Amniotic epithelial cell (primary cell): ENCODE measurements at regions not wholly inside any gene's neighbourhood (a gene's known extent, or its start where the extent isn't known, plus 50 kb on each side); places are given as distances from the start of the nearest gene placed in this dataset.
"Not testable (repeated sequence)": the region's sequence is repeated elsewhere in the genome, so short reads cannot be mapped to it uniquely, and the experiment has no call there.

Experiments
- DNase-seq: peaks from one replicate; pipeline ENCODE4 v3.0.0-alpha.2; 2010; ENCODE audit warnings: low read depth

DNA sequence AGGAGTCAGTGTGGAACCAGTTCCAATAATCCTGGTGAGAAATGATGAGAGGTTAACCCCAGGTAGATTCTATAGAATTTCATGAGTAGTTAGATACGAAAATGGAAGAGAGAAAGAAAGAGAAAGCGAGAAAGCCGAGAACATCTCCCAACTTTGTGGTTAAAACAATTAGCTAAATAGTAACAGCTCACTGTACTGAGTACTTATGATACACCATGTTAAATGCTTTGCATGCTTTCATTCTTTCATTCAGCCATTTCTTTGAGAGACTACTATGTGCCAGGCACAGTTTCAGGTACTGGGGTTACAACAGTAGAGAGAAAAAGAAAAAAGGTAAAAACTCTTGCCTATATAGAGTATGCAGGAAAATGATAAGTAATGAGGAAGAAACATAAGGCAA lies 109.7 kb upstream of the SYT6 start:
- no peak for DNase-seq

DNA sequence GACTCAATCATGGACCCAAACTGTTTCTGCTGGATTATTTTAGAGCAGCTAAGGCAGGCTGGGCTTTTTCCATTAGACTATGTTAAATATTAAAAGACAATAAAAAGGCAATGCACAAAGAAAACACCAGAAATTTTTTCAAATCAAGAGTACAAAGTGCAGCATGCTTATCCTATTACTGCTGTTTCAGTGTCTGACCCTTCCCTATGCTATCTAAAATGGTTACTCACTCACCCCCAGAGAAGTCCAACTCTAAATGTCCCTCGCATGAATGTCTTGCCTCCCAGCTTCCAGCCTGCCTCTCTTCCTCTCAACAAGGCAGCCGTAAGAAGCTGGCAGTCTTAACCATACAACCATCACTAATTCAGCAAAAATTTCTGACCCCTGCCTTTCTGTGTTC lies 108.7 kb upstream of the SYT6 start:
- no peak for DNase-seq

DNA sequence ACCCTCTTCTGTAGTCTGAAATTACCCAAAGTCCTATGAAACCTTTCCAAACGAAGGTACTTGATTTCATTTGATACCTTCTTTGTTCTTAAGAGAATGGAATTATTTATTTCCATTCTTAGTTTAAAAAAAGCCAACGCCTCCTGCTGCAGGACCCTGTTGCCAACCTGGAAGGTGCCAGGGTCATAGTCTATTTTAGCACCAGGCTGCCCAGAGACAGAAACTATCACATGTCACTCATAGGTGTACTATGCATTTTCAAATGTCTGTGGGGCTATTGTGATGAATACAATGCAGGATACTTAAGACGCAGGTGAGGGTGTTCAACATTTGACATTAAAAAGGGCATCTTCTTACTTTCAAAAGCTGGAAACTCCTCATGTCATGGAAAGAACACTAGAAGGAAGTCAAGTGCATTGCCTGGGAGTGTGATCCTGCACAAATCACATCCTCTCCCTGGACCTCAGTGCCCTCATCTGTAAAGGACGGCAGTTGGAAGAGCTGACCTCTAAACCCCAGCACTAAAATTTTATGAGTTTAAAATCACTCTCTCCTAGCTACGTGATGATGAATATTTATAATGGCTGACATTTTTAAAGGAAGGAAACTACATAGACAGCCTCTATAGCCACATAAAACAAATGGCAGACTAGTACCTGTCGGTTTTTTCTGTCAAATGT lies 107.3 kb upstream of the SYT6 start:
- DNase-seq = no peak

DNA sequence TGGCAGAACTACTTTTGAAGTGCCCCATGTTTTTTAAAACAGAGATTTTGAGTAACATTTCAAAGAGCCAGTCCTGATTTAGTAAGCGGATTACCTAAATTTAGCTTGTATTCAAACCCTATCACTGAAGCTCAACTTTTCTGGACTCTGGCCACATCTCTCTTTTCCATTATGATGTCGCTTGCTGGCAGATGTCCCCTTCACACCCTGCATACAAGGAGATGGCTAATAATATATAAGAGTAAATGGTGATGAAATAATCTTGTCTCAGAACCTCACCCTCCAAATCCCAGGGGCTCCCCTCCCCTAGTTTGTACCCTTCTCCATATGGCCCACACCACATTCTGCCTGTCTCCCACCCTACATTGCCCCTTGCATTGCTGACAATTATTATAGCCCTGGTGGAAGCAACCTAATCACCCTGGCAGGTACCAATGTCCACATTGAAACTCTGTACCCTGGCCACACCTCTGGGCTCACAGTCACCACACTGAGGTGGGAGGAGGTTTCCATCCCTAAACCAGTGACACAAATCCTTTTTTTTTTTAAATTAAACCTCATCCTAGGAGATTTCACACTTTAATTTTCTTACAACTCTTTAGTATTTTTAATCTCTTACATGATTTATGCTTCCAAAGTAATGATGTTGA lies 106.0 kb upstream of the SYT6 start:
- DNase-seq = no peak

DNA sequence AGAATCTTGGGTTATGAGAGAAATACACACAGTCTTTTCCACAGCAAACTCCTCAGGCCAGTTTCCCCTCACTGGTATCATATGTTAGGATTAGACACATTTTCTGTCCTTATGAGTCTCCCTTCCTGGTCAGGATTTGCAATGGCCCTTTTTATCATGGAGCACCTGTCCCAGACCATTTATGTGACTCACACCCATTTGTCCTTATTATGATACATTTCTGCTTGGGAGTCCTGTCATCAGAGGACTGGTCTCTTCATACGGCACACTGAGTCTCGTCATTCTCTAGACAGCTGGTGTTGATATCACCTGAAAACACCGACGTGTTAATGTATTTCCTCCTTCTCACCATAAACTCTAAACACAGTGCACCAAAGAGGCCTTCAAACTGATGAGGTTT lies 105.0 kb upstream of the SYT6 start:
- DNase-seq = no peak

DNA sequence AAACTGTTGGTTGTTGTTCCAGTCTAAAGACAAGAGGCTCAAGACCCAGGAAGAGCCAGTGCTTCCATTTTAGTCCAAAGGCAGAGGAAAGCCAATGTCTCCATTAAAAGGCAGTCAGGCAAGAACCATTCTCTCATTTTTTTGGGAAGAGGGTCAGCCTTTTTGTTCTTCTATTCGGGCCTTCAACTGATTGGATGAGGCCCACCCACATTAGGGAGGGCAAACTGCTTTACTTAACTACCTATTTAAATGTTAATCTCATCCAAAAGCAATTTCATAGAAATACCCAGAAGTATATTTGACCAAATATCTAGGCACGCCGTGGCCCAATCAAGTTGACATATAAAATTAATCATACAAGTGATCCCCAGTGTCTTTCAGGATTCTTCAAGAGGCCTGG lies 104.4 kb upstream of the SYT6 start:
- DNase-seq = no peak

DNA sequence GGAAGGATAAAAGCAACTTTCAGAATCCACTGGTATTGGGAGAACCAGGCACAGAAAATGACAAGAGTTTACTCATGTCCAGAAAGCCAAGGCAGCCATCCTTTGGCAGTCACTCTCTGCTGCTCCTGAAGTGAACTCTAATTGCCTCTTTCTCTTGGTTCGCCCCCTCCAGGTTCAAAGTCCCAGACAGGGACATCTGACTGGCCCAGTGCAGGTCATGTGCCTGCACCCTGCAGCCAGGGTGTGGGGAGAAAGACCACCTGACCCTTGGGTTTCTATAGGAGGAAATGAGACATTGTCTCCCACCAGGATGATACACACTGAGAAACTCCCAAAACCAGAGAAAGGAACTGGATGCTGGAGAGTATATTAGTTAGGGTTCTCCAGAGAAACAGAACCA lies 103.9 kb upstream of the SYT6 start:
- DNase-seq = no peak

DNA sequence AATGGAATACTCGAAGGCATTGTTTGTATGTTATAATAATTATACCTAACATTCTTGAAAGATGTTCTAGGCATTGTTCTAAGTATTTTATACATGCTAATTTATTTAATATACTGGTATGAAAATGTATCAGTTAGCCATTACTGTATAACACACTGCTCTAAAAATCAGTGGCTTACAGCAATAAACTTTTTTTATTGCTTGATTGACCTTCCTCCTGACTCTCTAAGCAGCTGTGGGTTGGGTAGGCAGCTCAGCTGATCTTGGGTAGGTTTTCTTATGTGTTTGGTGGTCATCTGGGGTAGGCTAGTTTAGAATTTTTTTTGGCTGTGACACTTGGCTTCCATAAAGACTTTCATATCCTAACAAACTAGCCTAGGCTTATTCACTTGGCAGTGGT lies 100.2 kb upstream of the SYT6 start:
- no peak for DNase-seq

DNA sequence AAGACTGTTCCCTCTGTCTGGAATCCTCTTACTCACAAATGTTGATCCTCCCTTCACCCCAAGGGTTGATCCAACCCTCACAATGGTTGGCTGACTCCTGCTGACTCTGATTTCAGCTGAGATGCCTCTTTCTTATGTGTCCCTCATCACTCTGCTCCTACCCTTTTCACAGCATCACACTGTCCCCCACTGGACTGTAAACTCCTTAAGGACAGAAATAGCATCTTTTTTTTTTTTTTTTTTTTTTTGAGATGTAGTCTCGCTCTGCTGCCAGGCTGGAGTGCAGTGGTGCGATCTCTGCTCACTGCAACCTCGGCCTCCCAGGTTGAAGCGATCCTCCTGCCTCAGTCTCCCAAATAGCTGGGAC lies 97.9 kb upstream of the SYT6 start:
- DNase-seq = no peak

DNA sequence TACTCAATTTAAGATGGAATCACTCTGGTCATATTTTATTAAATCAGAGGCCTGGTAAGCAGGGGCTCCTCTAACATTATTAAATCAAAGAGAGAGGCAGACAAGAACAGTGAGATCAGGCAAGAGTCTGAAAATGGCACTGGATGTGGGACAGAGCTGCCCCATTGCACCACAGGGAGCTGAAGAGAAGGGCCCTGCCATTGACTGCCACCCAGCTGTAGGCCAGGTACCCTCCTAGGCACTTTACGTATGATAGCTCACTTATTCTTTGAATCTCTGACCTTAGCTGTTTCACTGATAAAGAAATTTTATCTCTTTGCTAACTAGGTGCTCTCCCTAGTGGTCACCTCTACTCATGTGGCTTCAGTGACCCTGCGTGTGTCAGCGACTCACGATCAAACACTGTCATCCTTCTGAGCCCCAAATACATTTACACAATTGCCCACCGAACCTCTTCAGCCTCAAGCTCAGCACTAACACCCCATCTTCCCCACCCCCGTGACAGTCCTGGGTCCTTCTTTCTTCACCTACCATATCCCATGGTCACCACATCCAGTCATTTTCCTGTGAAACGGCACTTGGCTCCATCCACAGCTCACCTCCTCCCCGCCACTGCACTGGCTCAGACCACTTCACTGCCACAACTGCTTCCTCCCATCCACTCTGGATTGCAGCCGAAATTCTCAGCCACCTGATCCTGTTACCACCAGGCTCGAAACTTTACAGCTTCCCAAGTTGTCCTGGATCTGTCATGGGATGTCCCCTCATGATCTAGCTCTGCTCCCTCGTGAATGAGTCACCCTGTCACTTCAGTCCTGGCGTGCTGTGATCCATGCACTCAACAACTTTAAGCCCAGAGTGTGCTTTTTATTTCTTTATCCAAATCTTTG lies 97.3 kb upstream of the SYT6 start:
- DNase-seq = no peak

DNA sequence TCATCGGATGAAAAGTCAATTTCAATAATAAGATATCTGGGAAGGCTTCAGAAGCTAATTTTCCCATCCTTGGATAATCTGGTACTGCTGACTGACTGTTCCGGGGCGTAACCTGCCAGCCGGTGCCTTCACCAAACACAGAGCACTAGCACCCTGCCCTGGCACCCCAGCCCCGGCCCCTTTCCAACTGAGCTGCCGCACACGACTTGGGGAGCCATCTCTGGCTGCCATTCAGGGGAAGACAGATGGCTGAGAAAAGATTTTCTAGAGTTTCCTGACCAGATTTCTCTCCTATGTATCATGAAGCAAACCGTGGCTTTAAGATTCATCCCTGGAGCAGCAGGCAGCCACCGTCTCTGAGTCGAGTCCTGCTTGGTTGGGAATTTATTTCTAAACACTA lies 96.0 kb upstream of the SYT6 start:
- no peak for DNase-seq

DNA sequence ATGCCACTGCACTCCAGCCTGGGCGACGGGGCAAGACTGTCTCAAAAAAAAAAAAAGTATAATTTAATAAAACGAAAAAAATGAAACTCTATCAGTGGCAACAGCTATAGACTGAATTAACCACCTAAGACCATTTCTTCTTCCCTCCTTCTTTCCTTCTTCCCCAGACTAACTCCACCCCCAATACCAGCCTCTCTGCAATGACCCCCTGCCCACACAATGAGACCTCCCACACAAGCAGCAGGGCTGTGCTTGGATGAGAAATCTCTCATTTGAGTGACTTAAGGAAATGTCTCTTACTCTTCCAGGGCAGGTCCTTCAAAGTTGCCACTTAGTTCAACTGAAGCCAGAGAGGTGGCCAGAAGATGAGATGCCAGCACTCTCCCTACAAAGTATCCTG lies 94.5 kb upstream of the SYT6 start:
- DNase-seq = no peak

DNA sequence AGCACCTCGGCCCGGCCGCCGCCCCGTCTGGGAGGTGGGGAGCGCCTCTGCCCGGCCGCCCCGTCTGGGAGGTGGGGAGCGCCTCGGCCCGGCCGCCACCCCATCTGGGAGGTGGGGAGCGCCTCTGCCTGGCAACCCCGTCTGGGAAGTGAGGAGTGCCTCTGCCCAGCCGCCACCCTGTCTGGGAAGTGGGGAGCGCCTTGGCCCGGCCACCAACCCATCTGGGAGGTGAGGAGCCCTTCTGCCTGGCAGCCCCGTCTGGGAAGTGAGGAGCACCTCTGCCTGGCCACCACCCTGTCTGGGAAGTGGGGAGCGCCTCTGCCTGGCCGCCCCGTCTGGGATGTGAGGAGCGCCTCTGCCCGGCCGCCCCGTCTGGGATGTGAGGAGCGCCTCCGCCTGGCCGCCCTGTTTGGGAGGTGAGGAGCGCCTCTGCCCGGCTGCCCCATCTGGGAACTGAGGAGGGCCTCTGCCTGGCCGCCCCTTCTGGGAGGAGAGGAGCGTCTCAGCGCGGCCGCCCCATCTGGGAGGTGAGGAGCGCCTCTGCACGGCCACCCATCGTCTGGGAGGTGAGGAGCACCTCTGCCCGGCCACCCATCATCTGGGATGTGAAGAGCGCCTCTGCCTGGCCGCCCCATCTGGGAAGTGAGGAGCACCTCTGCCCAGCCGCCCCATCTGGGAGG lies 89.0 kb upstream of the SYT6 start:
- not testable (repeated sequence) for DNase-seq

DNA sequence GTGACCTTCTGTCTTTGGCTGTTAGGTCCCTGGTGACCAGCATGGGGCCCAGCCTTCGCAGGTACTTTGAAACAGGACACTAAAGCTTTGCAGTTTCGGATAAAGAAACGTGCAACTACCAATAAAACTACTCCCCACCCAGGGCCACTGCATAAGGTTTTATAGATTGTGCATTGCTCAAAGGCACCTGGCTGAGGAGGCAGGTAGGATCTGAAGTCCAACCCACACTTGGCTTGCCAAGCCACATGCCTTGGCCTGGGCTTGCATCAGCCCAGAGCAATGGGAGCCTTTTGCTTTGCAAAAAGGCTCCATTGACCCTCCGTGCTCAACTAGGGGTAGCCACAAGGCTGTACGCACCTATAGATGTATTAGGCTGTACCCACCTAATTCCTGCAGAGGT lies 84.4 kb upstream of the SYT6 start:
- no peak for DNase-seq

DNA sequence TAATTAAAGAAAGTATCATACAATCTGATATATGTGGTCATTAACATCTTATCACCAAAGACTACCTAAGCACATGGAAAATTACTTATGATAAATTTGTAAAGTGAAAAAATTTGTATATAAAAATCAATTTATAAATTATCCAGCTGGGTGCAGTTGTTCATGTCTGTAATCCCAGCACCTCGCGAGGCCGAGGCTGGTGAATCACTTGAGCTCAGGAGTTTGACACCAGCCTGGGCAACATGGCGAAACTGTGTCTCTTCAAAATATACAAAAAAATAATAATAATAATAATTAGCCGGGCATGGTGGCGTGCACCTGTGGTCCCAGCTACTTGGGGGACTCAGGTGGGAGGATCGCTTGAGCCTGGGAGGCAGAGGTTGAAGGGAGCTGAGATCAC lies 82.8 kb upstream of the SYT6 start:
- no peak for DNase-seq

DNA sequence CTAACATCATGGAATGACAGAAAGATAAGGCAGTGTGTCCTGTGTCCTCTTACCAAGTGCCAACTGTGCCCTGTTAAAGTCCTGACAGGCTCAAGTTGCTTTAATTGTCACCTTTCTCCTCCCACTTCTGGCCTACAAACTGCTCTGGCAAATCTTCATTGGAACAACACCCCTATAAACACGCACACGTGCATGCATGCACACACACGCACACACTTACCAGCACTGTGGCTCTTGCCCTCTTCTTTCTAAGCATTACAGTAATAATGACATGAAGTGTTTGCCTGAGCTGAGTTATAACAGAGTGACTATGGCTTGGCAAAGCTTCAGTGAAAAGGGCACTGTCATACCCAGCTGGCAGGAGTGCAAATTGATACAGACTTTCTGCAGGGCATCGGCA lies 82.3 kb upstream of the SYT6 start:
- no peak for DNase-seq

DNA sequence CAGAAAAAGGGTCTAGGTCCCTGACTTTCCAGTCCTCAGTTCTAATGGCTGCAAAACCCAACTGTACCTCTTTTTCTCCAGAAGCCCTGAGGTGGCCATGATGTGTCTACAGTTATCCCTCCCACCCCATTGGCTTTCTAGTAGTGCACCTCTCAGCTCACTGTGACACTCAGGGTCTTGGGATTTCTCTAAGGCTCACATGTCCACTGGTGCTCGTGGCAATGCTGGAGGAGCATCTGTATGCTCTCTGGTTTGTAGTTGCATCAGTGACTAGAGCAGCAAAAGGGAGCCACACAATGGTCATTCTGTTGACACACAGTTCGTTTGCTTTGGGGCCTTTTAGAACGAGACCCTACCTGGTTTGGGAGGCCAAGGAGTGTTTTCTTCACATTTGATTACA lies 81.6 kb upstream of the SYT6 start:
- DNase-seq = no peak

DNA sequence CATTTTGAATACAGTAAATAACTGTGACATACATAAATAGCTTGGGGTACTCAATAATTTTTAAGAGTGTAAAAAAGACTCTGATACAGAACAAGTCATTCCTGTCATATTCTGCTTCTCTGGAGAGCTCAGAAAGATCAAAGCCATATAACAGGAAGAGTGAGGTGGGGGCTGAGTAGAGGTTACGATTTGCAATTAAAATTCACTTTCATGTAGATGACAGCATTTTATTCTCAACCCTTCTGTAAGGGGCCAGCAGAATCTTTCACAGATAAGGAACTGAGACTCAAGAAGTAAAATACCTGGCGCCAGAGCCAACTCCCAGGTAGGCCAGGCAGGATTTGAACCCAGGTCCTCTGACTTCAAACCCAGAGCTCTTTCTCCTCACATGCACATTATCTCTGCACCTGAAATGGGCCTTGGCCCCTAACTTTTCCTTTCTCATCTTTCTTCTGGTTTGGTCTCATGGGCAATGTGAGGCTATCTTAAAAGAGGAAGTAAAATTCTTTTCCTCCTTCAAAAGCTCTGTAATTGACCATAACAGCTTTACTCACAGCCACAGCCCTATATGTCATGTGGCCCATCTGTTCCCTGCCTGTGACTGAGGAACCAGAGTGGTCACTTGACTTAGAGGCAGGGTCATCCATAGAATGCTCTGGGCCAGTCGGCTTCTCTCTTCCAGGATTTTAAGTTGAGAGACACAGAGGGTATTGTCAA lies 80.9 kb upstream of the SYT6 start:
- no peak for DNase-seq

DNA sequence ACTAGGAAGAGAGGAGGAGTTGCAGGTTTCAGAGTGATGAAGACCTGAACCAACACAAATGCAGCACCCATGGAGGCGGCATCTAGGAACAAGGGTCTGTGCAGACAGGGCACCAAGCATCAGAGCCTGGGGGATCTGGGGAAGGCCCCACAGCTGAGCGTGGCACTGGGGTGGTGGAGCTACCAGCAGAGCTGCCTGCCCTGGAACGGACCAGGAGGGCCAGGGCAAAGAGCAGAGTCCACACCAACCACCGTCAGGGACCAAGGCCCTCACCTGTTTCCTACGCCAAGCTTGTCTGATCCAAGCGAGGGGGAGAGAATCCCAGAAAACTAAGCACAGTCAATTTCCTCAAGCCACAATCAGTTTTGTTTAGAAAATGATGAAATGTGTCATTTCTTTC lies 79.0 kb upstream of the SYT6 start:
- no peak for DNase-seq

DNA sequence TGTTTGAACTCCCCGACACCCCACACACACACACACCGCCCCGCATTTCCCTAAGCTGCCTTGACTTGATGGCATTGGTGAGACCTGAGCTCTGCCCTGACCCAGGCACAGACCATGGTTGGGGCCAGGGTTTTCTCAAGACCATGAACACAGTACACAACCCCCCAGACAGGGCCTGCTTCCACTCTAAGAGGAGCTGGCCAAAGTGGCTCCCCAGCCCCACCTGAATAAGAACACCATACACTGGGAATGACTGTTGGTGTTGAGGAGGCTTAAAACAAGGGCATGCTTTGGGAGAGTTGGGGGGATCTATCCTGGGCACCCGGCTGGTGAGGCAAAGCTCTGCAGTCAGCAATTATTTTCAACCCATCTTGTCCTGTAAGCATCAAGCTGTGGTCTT lies 77.6 kb upstream of the SYT6 start:
- no peak for DNase-seq

DNA sequence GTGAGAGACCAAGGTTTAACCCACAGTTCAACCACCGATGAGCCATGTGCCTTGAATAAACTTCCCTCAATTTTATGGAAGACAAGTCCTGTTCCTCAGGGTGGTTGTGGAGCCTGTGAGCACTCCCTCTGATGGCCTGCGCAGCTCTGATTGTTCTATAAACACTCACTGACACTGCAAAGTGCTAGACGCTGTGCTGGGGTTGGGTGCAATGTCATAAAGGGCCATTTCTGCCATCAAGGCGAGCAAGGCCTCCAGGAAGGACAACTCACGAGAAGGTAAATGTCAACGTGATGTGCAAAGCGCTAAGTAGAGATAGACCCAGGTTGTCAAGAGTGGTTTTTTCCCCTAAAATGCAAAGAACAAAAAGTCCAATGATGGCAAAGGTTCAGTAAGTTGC lies 75.7 kb upstream of the SYT6 start:
- DNase-seq = no peak

DNA sequence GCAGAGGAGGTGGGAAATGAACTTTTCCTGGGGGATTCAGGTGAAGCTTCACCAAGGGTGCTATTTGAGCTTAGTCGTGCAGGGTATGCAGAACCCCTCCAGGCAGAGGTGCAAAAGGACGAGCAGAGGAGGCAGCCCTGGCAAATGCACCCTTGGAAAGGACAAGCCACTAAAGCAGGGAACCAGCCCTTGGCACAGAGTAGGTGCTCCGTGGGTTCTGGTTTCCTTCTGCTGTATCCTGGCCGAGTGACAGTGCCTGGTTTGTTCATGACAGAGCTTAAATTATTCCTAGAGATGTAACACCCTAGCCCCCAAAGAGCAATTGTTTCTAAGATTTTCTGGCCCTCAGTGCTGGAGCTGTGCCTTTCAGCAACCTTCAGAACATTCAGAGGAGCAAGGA lies 73.4 kb upstream of the SYT6 start:
- no peak for DNase-seq
